Embryonic facial prominence (tissue), 1 donor: ENCODE measurements at regions not wholly inside any gene's neighbourhood (a gene's known extent, or its start where the extent isn't known, plus 50 kb on each side); places are given as distances from the start of the nearest gene placed in this dataset.

Source experiments
- DNase-seq: peaks from one replicate; pipeline ENCODE4 v3.0.0-alpha.2; 2016; ENCODE audit errors: extremely low spot score

- DNase-seq = no peak
Measured at GRCh38 chr4:96097693-96098092, 257.8 kb downstream of the PDHA2 start.

GRCh38 chr4:96099031-96099430 is 259.1 kb downstream of the PDHA2 start:
- no peak for DNase-seq

- DNase-seq = no peak
Measured at GRCh38 chr4:96102541-96103026, 262.7 kb downstream of the PDHA2 start.

DNA sequence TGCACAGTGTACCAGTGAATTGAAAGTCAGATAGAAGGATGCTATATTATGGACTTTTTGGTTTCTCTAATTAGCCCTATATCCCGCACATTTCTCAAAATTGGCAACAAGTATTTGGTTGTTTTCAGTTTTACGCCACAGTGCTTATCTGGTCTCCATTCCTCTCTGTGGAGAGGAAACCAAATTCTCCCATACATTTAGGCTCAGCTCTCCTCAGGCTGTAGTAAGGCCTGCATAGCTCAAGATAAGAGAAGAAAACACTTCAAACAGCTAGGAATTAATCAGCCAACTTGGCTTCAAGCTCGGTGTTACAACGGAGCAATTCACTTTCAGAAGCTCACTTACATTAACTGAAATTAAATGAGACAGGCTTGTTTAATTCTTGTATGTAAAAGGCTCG is 263.2 kb downstream of the PDHA2 start:
- DNase-seq = no peak

- DNase-seq = no peak
Measured at GRCh38 chr4:96108146-96108545, 268.3 kb downstream of the PDHA2 start.

DNA sequence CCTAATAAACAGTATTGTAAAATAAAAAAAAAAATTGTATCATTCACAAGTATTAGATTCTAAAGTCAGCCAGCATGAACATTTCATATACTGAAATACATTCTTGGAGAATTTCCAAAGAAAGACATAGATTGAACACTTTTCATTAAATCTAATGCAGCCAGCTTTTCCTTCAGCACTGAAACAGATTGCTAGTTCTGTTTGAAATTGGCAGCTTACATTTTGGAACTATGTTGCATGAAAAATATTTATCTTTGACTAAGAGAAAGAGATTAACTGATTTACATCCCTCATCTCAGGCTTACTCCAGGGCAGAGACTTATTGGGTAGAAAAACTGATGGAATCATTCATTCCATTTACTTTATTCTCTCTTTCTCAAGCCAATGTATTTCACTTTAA is 272.7 kb downstream of the PDHA2 start:
- no peak for DNase-seq

GRCh38 chr4:96120206-96120605 is 280.3 kb downstream of the PDHA2 start:
- DNase-seq = no peak

DNA sequence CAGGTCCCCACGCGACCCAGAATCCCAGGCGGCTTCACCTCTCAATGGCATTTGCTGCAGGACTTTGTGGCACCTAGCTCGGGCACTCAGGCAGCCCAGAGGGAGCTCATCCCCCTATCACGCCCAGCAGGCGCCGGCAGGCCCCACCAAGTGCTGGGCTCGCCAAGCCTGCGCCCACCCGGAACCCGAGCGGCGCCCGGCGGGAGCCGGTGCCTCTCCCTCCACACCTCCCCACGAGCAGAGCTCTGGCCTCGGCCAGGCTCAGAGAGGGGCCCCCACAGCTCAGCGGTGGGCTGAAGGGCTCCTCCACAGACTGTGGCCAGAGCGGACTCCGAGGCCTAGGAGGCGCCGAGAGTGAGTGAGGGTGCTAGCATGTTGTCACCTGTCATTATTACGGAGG is 286.3 kb downstream of the PDHA2 start:
- no peak for DNase-seq

GRCh38 chr4:96131186-96131585 is 291.3 kb downstream of the PDHA2 start:
- no peak for DNase-seq

- DNase-seq = no peak
Measured at GRCh38 chr4:96134806-96135205, 294.9 kb downstream of the PDHA2 start.

DNA sequence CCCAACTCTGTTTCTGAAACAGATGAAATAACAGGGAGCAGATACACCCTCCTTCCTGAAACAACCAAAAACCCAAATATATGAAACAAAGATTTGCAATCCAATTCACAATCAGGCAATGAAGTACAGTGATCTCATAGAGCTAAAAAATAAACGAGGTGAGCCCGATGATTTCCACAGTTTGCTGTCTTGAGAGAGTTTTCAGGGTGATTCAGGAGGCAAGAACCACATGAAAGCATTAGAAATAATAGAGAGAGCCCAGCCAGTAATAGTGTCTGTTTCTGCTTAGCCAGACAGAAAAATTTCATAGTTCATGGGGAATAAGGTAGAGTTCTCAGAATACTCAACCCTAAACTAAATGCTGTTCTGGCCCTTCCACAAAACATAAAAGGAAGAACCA is 296.2 kb downstream of the PDHA2 start:
- DNase-seq = no peak

GRCh38 chr4:96139251-96139929 is 299.5 kb downstream of the PDHA2 start:
- no peak for DNase-seq

DNA sequence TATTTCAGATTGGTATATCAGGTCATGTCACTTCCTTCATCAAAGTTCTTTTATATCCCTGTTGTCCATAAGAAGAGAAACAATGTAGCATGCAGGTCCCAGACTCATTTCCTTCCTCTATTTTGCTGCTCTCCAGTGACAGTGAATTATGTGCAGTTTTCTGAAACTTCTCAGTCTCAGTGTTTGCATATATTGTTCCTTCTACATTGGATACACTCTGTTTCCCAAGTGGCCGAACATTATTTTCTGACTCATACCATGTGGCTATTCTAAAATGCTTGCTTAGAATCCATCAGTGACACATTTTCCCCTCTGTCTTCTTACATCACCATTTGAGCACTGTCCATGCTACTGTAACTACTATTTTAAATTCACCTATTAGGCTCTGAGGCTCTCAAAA is 305.7 kb downstream of the PDHA2 start:
- DNase-seq = no peak

GRCh38 chr4:96146686-96147085 is 306.8 kb downstream of the PDHA2 start:
- no peak for DNase-seq

DNA sequence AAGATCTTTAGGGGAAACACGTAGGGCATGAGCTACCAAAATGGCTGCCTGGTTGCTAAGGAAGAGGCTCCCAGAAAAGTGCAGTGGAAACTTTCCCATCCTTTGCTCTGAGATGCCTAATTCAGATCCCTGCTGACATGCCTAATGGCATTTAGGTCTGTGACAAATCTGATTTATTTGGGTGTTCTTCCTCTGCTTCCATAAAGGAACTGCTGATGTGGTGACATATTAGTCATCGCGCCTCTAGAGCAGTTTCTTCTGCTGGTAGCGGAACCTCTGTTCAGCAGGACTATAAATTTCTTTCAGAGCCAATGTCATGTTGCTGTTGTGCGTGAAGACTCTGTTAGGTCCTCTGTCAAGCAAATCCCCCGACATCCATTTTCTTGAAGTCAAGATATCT is 310.0 kb downstream of the PDHA2 start:
- DNase-seq = no peak

DNA sequence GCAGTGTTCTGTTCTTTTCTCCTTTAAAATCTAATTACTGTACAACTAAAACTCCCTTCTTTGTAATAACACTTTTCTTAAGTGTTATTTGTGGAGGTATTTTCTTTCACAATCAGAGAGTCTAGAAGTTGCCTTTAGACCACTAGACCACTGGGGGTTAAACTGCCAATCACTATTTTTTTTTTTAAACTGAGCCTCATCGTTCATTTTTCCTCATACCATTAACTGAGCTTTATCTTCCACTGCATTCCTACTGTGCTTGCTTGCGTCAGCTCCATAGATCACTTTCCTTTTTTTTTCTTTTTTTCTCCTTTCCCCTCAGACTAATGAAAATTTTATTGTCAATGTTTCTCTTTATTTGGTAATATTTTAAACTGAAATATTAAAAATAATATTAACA is 310.6 kb downstream of the PDHA2 start:
- no peak for DNase-seq

DNA sequence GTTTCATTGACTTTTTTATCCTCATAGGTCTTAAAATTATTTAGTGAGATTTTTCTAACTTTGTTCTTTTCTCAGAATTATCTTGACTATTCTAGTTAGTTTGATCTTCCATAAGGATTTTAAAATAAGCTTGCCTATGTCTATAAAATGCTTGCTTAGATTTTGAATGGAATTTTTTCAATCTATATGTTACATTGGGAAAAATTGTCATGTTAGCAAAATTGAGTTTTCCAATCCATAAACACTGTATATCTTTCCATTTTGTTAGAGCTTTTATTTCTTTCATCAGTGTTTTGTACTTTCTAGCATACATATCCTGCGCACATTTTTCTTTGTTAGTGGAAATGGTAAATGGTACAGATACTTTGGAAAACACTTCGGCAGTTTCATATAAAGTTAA is 312.9 kb downstream of the PDHA2 start:
- DNase-seq = no peak

- no peak for DNase-seq
Measured at GRCh38 chr4:96154676-96155075, 314.8 kb downstream of the PDHA2 start.

GRCh38 chr4:96162636-96163035 is 322.7 kb downstream of the PDHA2 start:
- no peak for DNase-seq

DNA sequence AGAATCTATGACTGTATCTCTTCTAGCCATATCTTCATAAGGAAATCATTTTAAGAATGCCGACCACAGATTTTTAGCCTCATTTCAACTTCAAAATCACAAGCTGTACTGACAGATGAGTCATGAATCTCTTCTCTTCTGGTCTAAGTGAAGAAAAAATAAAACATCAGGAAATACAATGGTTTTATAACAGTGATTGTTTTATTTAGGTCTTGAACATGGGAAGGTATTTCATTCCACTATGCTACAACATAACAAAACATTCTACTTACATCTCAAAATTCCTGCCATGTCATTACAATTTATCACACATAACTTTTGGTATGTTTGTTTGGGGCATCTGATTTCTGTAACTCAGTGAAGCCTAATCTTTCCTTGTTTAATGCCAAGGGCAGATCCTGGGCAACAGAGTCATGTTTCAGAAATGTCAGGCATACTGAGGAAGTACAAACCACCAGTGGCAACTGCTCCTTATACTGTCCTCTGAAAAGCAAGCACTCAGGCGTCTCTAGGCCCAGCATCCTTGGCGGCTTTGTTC is 325.0 kb downstream of the PDHA2 start:
- no peak for DNase-seq

- no peak for DNase-seq
Measured at GRCh38 chr4:96166806-96167205, 326.9 kb downstream of the PDHA2 start.

- no peak for DNase-seq
Measured at GRCh38 chr4:96170198-96170597, 330.3 kb downstream of the PDHA2 start.

GRCh38 chr4:96173756-96174155 is 333.9 kb downstream of the PDHA2 start:
- DNase-seq = no peak

- DNase-seq = no peak
Measured at GRCh38 chr4:96175871-96176270, 336.0 kb downstream of the PDHA2 start.
